ACC112 (cell line): ENCODE measurements at regions not wholly inside any gene's neighbourhood (a gene's known extent, or its start where the extent isn't known, plus 50 kb on each side); places are given as distances from the start of the nearest gene placed in this dataset.

ENCODE experiments used
- H2AFZ ChIP-seq: fragments of 200-600 bp; sonication (generic); one replicate; pipeline ENCODE4 v1.6.0; 2017; ENCODE audit warnings: antibody characterized with exemption, low read length; ENCODE audit not compliant: unreplicated experiment
- H3K27ac ChIP-seq: fragments of 200-600 bp; sonication (generic); 2 replicates; pipeline ENCODE4 v1.5.1; 2014; ENCODE audit warnings: low read depth, mild to moderate bottlenecking, antibody characterized with exemption, low read length, moderate library complexity
- H3K27me3 ChIP-seq: fragments of 200-600 bp; sonication (generic); 2 replicates; pipeline ENCODE4 v1.6.1; 2014; ENCODE audit warnings: mild to moderate bottlenecking, antibody characterized with exemption, low read length, moderate library complexity, mixed read lengths; ENCODE audit not compliant: insufficient read depth
- H3K36me3 ChIP-seq: fragments of 200-600 bp; sonication (generic); 2 replicates; pipeline ENCODE4 v1.6.1; 2016; ENCODE audit warnings: mild to moderate bottlenecking, antibody characterized with exemption, low read length, moderate library complexity, mixed read lengths; ENCODE audit not compliant: insufficient read depth
- H3K4me1 ChIP-seq: fragments of 200-600 bp; sonication (generic); one replicate; pipeline ENCODE4 v1.6.1; 2016; ENCODE audit warnings: low read length, mixed read lengths; ENCODE audit not compliant: insufficient read depth, unreplicated experiment, control insufficient read depth
- H3K4me3 ChIP-seq: fragments of 200-600 bp; sonication (generic); 2 replicates; pipeline ENCODE4 v1.5.1; 2014; ENCODE audit warnings: mild to moderate bottlenecking, low read depth, low read length
- H3K79me2 ChIP-seq: fragments of 200-600 bp; sonication (generic); one replicate; pipeline ENCODE4 v1.6.0; 2016; ENCODE audit warnings: low read length; ENCODE audit not compliant: control insufficient read depth, unreplicated experiment, insufficient read depth

DNA sequence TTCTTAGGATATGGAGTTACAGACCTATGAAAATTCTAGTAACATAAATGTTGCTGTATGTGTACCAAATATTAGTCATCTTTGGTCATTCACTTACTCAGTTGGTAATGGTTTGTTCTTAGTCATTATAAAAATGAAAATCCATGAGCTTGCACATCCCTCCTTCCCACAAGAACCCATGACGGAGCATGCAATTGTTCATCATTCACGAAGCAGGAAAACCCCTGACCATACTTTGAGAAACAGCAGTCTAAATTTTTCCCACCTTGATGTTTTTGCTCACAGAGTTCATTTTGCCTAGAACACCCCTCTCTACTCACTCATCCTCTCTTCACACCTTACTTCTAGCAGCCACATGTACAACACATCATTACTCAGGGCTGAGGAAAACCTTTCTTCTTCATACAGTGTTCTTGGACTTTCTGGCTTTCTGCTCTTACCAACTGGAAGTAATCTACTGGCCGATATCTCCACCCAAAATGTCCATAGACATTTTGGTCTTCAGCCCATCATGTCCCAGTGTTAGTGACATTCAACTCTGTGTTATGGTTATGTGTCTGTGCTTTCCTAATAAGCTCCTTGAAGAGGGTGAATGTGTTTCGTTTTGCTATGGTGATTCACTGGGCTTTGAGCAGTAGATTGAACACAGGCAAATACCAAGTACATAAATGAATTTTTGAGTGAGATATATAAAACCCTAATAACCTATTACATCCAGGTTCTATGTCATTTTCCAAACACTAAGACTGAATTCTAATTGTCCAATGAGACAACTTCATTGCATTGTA lies 189.9 kb downstream of the ZC3H11B start:
- H3K4me3 ChIP-seq: peak overlapping the region; percentile 35; the same call in 1 of the 2 replicates
- no peaks in the 10 kb centered on the region for H3K27me3 ChIP-seq
- H3K27ac ChIP-seq: peak overlapping the region; percentile 80

DNA sequence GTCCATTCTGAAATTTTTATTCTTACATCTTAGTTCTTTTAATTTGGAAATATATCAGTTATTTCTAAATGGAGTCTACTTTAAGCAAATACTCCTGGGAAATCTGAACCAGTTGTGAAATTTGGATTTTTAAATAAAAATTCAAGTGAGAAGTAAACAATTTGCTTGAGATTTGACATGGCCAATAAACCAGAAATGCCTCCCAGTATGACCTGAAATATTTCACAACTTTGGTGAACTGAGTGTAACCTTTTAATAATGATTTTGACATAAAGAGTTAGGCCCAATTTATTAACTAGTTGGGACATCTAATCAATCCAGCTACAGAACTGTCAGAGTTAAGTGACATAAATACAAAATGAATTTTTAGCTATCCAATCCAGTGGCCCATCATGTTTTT lies 192.0 kb downstream of the ZC3H11B start:
- Histone ChIP-seq H3K4me1 (peaks cover 13% of the 10 kb centered on the region), H2AFZ (no peak overlapping the region)

More for the DNA sequence above, 189.9 kb downstream of the ZC3H11B start:
- H3K79me2 ChIP-seq: no peaks in the 10 kb centered on the region
- H3K4me1 ChIP-seq: peaks cover 13% of the 10 kb centered on the region
- peak overlapping the region; percentile 16 for H2AFZ ChIP-seq
- H3K36me3 ChIP-seq: no peaks in the 10 kb centered on the region

DNA sequence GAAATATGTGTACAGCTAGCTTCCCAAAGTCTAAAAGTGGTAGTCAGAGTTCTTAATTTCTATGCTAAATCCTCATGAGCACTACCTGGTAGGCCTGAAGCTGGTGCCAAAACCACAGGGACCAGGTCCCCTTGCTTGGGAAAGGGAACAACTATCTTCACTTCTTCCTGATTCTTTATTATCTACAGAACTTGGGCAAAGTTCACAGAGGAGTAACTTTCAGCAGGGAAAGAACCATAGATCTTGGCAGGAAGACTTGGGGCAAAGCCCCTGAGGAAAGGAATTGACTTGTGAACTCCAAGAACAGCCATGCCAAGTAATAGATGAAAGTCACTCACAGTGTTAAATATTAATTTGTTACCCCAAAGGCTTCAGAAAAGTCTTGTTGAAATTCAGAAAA lies 193.0 kb downstream of the ZC3H11B start:
- Histone ChIP-seq H3K4me1 (peaks cover 13% of the 10 kb centered on the region), H3K27me3 (no peaks in the 10 kb centered on the region), H3K36me3 (no peaks in the 10 kb centered on the region), H3K79me2 (no peaks in the 10 kb centered on the region), H3K4me3 (no peak overlapping the region), H3K27ac (no peak overlapping the region), H2AFZ (no peak overlapping the region)

More for the DNA sequence above, 192.0 kb downstream of the ZC3H11B start:
- H3K27me3 ChIP-seq: no peaks in the 10 kb centered on the region
- no peak overlapping the region for H3K27ac ChIP-seq
- H3K36me3 ChIP-seq: no peaks in the 10 kb centered on the region
- H3K4me3 ChIP-seq: no peak overlapping the region
- no peaks in the 10 kb centered on the region for H3K79me2 ChIP-seq

- no peaks in the 10 kb centered on the region for H3K36me3 ChIP-seq
- H2AFZ ChIP-seq: no peak overlapping the region
- no peak overlapping the region for H3K4me3 ChIP-seq
- no peaks in the 10 kb centered on the region for H3K79me2 ChIP-seq
- H3K27ac ChIP-seq: no peak overlapping the region
- H3K27me3 ChIP-seq: no peaks in the 10 kb centered on the region
- peaks cover 13% of the 10 kb centered on the region for H3K4me1 ChIP-seq
Measured at GRCh38 chr1:219419065-219419464, 193.8 kb downstream of the ZC3H11B start.

GRCh38 chr1:219417610-219418009 lies 195.3 kb downstream of the ZC3H11B start:
- Histone ChIP-seq H2AFZ (no peak overlapping the region), H3K27ac (no peak overlapping the region), H3K27me3 (no peaks in the 10 kb centered on the region), H3K36me3 (no peaks in the 10 kb centered on the region), H3K4me3 (no peak overlapping the region), H3K79me2 (no peaks in the 10 kb centered on the region), H3K4me1 (peaks cover 5% of the 10 kb centered on the region)

DNA sequence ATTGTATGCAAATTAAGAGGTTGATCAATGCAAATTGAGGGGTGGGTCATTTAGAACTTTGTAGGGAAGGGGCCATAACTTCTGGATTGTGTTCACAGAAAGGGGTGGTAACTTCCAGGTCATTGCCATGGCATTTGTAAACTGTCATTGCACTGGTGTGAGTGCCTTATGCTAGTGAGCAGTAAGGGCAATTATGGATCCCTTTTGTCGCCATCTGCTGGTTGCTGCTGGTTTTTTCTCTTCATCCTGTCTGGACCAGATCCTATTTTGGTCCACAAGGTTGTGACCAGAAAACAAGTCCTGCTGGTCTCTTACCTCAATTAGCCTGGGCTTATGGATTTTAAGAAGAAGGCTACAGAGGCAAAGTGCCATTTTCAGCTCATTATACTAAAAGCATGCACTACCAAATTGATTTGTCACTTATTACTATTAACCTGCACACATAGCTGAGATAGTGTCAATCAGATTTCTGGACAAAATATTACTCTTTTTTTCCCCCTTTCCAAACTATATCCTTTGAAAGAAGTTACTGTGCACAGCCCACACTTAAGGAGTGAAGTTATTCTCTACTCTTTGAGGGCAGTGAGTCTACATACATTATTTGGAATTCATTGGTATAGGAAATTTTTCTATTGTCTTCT lies 196.2 kb downstream of the ZC3H11B start:
- H2AFZ ChIP-seq: no peak overlapping the region
- no peak overlapping the region for H3K27ac ChIP-seq
- no peaks in the 10 kb centered on the region for H3K79me2 ChIP-seq
- no peaks in the 10 kb centered on the region for H3K27me3 ChIP-seq
- no peak overlapping the region for H3K4me3 ChIP-seq
- H3K4me1 ChIP-seq: no peaks in the 10 kb centered on the region
- no peaks in the 10 kb centered on the region for H3K36me3 ChIP-seq

GRCh38 chr1:219415915-219416314 lies 197.0 kb downstream of the ZC3H11B start:
- H3K79me2 ChIP-seq: no peaks in the 10 kb centered on the region
- no peaks in the 10 kb centered on the region for H3K4me1 ChIP-seq
- no peaks in the 10 kb centered on the region for H3K27me3 ChIP-seq
- no peak overlapping the region for H3K4me3 ChIP-seq
- no peaks in the 10 kb centered on the region for H3K36me3 ChIP-seq
- no peak overlapping the region for H3K27ac ChIP-seq
- H2AFZ ChIP-seq: no peak overlapping the region

- no peak overlapping the region for H2AFZ ChIP-seq
- no peak overlapping the region for H3K27ac ChIP-seq
- no peaks in the 10 kb centered on the region for H3K4me1 ChIP-seq
- no peak overlapping the region for H3K4me3 ChIP-seq
- no peaks in the 10 kb centered on the region for H3K79me2 ChIP-seq
- H3K27me3 ChIP-seq: no peaks in the 10 kb centered on the region
- H3K36me3 ChIP-seq: no peaks in the 10 kb centered on the region
Measured at GRCh38 chr1:219415433-219415832, 197.5 kb downstream of the ZC3H11B start.

- Histone ChIP-seq H3K27me3 (no peaks in the 10 kb centered on the region), H3K79me2 (no peaks in the 10 kb centered on the region), H3K36me3 (no peaks in the 10 kb centered on the region), H2AFZ (no peak overlapping the region), H3K4me3 (no peak overlapping the region), H3K27ac (no peak overlapping the region), H3K4me1 (no peaks in the 10 kb centered on the region)
Measured at GRCh38 chr1:219414250-219414649, 198.7 kb downstream of the ZC3H11B start.

GRCh38 chr1:219413536-219413935 lies 199.4 kb downstream of the ZC3H11B start:
- Histone ChIP-seq H3K36me3 (no peaks in the 10 kb centered on the region), H3K4me1 (no peaks in the 10 kb centered on the region), H3K79me2 (no peaks in the 10 kb centered on the region), H3K27me3 (no peaks in the 10 kb centered on the region), H2AFZ (no peak overlapping the region), H3K4me3 (no peak overlapping the region), H3K27ac (no peak overlapping the region)

- Histone ChIP-seq H3K4me3 (no peak overlapping the region), H3K27me3 (no peaks in the 10 kb centered on the region), H3K4me1 (no peaks in the 10 kb centered on the region), H3K27ac (no peak overlapping the region), H3K36me3 (no peaks in the 10 kb centered on the region), H3K79me2 (no peaks in the 10 kb centered on the region), H2AFZ (no peak overlapping the region)
Measured at GRCh38 chr1:219412772-219413171, 200.1 kb downstream of the ZC3H11B start.
